ENCODE measurements at regions not wholly inside any gene's neighbourhood (a gene's known extent, or its start where the extent isn't known, plus 50 kb on each side); places are given as distances from the start of the nearest gene placed in this dataset.
"Not testable (repeated sequence)": the region's sequence is repeated elsewhere in the genome, so short reads cannot be mapped to it uniquely, and the experiment has no call there.

DNA sequence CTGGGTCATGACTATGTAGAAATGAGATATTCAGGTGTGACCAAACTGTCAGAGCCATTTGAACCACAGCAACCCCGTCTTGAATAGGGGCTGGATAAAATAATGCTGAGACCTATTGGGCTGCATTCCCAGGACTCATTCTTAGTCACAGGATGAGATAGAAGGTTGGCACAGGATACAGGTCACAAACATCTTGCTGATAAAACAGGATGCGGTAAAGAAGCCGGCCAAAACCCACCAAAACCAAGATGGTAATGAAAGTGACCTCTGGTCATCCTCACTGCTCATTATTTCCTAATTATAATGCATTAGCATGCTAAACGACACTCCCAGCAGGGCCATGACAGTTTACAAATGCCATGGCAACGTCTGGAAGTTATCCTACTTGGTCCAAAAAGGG is 545.5 kb downstream of the TMEM114 start:
- TF ChIP-seq CTCF (IDR thresholded peaks at IDR 0.05; ENCODE audit: low read depth, low read length): no peak
- no peak for DNase-seq (ENCODE audit: extremely low read depth, low read depth)

DNA sequence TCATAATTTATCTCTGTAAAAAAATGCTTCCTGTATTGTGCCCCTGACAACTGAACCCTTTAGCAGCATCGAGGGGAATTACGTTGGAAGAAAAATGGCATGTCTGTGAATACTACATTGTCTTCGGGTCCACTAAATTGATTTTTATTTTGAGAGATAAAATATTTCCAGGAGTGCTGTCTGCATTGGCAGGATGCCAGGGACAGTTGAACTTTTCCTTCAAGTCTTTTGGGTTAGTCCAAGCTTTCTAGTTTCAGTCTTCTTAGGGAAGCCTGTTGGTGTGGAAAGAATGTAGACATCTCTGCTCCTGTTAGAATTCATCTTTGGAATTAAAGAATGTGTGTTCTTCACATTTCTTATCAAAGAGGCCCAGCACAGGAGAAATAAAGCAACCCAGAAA is 557.9 kb downstream of the TMEM114 start:
- TF ChIP-seq CTCF (IDR thresholded peaks at IDR 0.05; ENCODE audit: low read depth, low read length): no peak

GRCh38 chr16:8030004-8030403 is 560.3 kb downstream of the TMEM114 start:
- not testable (repeated sequence) for DNase-seq (ENCODE audit: extremely low read depth, low read depth)

More for the DNA sequence above, 557.9 kb downstream of the TMEM114 start:
- DNase-seq (ENCODE audit: extremely low read depth, low read depth): no peak

DNA sequence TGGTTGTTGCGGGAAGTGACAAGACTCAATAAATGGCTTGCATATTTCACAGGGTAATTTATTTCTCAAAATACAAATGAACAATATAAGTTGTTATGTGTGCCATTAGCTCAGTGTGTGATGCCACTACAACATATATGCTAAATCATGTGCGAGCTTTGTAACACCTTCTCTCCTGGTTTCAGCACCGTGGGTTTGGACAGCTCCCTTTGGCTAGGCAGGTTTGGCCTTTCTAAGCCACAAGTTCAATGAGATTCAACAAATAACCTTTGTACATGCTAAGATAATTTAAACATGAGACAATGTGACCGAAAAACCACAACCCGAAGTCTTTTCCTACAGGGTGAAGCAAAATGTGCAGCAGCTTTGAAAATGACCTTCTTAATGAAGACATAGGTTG is 563.9 kb downstream of the TMEM114 start:
- no peak for TF ChIP-seq CTCF (IDR thresholded peaks at IDR 0.05; ENCODE audit: low read depth, low read length)
- DNase-seq (ENCODE audit: extremely low read depth, low read depth): no peak

GRCh38 chr16:8023326-8023725 is 567.0 kb downstream of the TMEM114 start:
- no peak for TF ChIP-seq CTCF (IDR thresholded peaks at IDR 0.05; ENCODE audit: low read depth, low read length)
- DNase-seq (ENCODE audit: extremely low read depth, low read depth): no peak

DNA sequence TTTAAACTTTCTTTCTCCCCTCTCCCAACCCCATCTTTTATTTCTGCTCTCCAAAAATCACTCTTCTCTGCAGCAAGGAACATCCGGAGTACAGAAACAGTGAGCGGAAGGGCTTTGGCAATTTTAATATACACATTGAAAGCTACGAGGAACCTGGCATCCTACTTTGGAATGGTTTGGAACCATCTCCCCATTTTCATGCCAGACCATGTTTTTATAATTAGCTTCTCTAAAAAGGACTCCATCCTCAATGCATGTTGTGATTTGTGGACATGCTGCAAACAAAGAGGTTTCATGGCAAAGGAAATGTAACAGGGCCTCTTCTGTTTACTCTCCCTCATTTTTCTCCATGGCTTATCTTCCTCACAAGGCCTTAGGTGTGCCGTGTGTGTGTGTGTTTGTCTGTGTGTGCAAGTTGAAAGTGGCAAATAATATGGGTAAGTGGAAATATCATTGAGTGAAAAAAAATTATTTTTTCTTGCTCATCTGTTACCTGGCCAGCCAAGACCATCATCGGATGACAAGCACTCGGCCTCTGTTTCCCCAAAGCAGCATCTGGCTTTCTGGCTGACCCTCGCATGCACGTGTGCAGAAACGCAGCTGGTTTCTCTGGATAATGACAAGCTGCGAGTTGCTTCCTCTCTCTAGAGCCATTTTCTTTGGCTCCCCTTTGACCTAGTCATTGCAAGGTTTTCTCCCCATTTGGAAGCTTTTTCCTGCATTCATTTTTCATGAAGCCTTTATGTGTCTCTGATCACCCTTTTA is 585.0 kb downstream of the TMEM114 start:
- no peak for DNase-seq (ENCODE audit: extremely low read depth, low read depth)

DNA sequence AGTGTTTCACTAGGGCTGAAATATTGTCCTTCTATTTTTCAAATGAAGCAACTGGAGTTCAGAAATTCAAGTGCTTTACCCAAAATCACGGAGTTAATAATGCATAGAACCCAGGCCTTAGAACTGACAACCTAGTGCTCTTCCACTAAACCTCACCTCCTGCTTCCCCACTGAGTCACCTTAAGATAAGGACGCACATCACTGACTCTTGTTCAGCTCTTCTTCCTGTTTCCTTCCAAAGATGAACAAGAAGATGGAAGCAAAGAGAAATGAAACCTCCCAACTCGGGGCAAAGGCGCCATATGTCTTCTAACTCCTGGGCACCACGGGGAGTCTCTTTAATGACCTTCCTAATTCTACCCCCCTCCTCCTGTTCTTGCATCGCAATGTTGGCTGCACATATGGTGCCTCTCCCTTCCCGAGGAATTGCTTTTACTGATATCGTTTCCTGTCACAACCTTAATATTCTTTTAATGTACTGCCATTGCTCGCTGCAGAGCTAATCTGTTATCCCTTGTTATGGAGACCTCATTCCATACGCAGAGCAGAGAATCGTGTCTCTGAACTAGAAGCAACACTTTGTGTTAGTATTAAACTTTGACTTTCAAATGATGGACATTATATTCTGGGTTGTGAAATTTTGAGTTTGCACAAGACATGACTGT is 591.4 kb downstream of the TMEM114 start:
- no peak for DNase-seq (ENCODE audit: extremely low read depth, low read depth)
- no peak for TF ChIP-seq CTCF (IDR thresholded peaks at IDR 0.05; ENCODE audit: low read depth, low read length)

More for the DNA sequence above, 585.0 kb downstream of the TMEM114 start:
- no peak for TF ChIP-seq CTCF (IDR thresholded peaks at IDR 0.05; ENCODE audit: low read depth, low read length)
